ENCODE measurements at regions not wholly inside any gene's neighbourhood (a gene's known extent, or its start where the extent isn't known, plus 50 kb on each side); places are given as distances from the start of the nearest gene placed in this dataset.
A peak's percentile ranks its signal among the peaks of the same experiment; 100 is the strongest.

GRCh38 chr6:163940705-163941623 lies 526.4 kb downstream of the QKI start (continued):
- TF ChIP-seq MGA (IDR thresholded peaks at IDR 0.05) (no peak), ZNF76 (CRISPR knock-in tag; IDR thresholded peaks at IDR 0.05; ENCODE audit: borderline replicate concordance) (peak; percentile 93), BCLAF1 (IDR thresholded peaks at IDR 0.05; ENCODE audit: borderline replicate concordance in 1 of 2, control insufficient read depth in 1 of 2, low read depth in 2 of 2, low read length in 1 of 2) (no peak), DEAF1 (CRISPR knock-in tag; IDR thresholded peaks at IDR 0.05) (0 out of 2 replicates have a peak, but pooled peaks have one; percentile 18), SMARCE1 (IDR thresholded peaks at IDR 0.05) (no peak), ZNF561 (CRISPR knock-in tag; conservative IDR thresholded peaks at IDR 0.05) (peak; percentile 70; the same call in 1 of the 2 replicates), ZNF445 (CRISPR knock-in tag; IDR thresholded peaks at IDR 0.05; ENCODE audit: low read depth) (0 out of 2 replicates have a peak, but pooled peaks have one; percentile 46), ZNF79 (CRISPR knock-in tag; IDR thresholded peaks at IDR 0.05; ENCODE audit: low read depth) (peak; percentile 77), ZNF766 (CRISPR knock-in tag; conservative IDR thresholded peaks at IDR 0.05) (peak; percentile 61; the same call in 1 of the 2 replicates)

All from K562 (cell line).